WTC11 (cell line): ENCODE measurements at regions not wholly inside any gene's neighbourhood (a gene's known extent, or its start where the extent isn't known, plus 50 kb on each side); places are given as distances from the start of the nearest gene placed in this dataset.

Experiments
- ATAC-seq: fragments of 200-7000 bp; cut with Tn5 transposase; 2 replicates; pipeline ENCODE4 v1.10.0; 2021; ENCODE audit warnings: mild to moderate bottlenecking, moderate library complexity
- CTCF ChIA-PET: fragments of 300-600 bp; sonication (Branson Sonifier 250); formaldehyde crosslinking; loops from one replicate; lab custom pipeline; 2021; ENCODE audit warnings: antibody characterized with exemption; lab: Charles Lee
- POLR2A ChIA-PET: fragments of 350-600 bp; sonication (Branson Sonifier 250); formaldehyde crosslinking; loops from one replicate; lab custom pipeline; 2021; ENCODE audit warnings: antibody characterized with exemption; lab: Charles Lee
- DNase-seq: peaks from one replicate; pipeline ENCODE4 v3.0.0; 2021; ENCODE audit warnings: low spot score
- H3K27ac Mint-ChIP-seq: 2 replicates; pipeline ENCODE4 v1.8.0; 2021; ENCODE audit warnings: mixed read lengths
- H3K27me3 Mint-ChIP-seq: 2 replicates; pipeline ENCODE4 v1.8.0; 2021; ENCODE audit warnings: low read depth, mild to moderate bottlenecking, moderate library complexity, mixed read lengths
- H3K36me3 Mint-ChIP-seq: 2 replicates; pipeline ENCODE4 v1.8.0; 2021; ENCODE audit warnings: mixed read lengths
- H3K4me1 Mint-ChIP-seq: 2 replicates; pipeline ENCODE4 v1.8.0; 2022; ENCODE audit warnings: mixed read lengths
- H3K4me3 Mint-ChIP-seq: 2 replicates; pipeline ENCODE4 v1.8.0; 2021; ENCODE audit warnings: mild to moderate bottlenecking, moderate library complexity, mixed read lengths
- H3K9me3 Mint-ChIP-seq: 2 replicates; pipeline ENCODE4 v1.8.0; 2021; ENCODE audit warnings: mixed read lengths
- AR ChIP-seq: fragments of 250-450 bp; sonication (Bioruptor Pico); IDR thresholded peaks from 2 replicates; pipeline ENCODE4 v1.9.0; 2021; ENCODE audit warnings: mild to moderate bottlenecking
- CREB1 ChIP-seq: sonication (generic); formaldehyde crosslinking; IDR thresholded peaks from 2 replicates; pipeline ENCODE4 v1.8.0; 2023; ENCODE audit warnings: mild to moderate bottlenecking, missing genetic modification reagents
- CTCF ChIP-seq: fragments of 200-600 bp; IDR thresholded peaks from 2 replicates; pipeline ENCODE4 v1.8.0; 2022; ENCODE audit warnings: antibody characterized with exemption
- E2F1 ChIP-seq: sonication (generic); formaldehyde crosslinking; IDR thresholded peaks from 2 replicates; pipeline ENCODE4 v1.8.0; 2022; ENCODE audit warnings: mild to moderate bottlenecking, missing genetic modification reagents
- ETV6 ChIP-seq: sonication (generic); formaldehyde crosslinking; IDR thresholded peaks from 2 replicates; pipeline ENCODE4 v1.8.1; 2022; ENCODE audit warnings: mild to moderate bottlenecking, missing genetic modification reagents
- HMGXB4 ChIP-seq: sonication (generic); formaldehyde crosslinking; IDR thresholded peaks from 2 replicates; pipeline ENCODE4 v1.8.1; 2023; ENCODE audit warnings: mild to moderate bottlenecking, moderate library complexity, missing genetic modification reagents
- JAZF1 ChIP-seq: fragments of 250-450 bp; sonication (Bioruptor Pico); IDR thresholded peaks from 2 replicates; pipeline ENCODE4 v1.9.0; 2021; ENCODE audit warnings: moderate library complexity, mild to moderate bottlenecking, inconsistent platforms
- MXD4 ChIP-seq: fragments of 250-450 bp; sonication (Bioruptor Pico); IDR thresholded peaks from 2 replicates; pipeline ENCODE4 v1.8.0; 2021; ENCODE audit warnings: mild to moderate bottlenecking, moderate library complexity, borderline replicate concordance
- MYBL2 ChIP-seq: sonication (generic); formaldehyde crosslinking; IDR thresholded peaks from 2 replicates; pipeline ENCODE4 v1.8.1; 2023; ENCODE audit warnings: mild to moderate bottlenecking, moderate library complexity, missing genetic modification reagents
- NFYB ChIP-seq: sonication (generic); formaldehyde crosslinking; conservative IDR thresholded peaks from 2 replicates; pipeline ENCODE4 v1.8.0; 2022; ENCODE audit warnings: low read depth, missing genetic modification reagents
- NR2C2 ChIP-seq: sonication (generic); formaldehyde crosslinking; IDR thresholded peaks from 2 replicates; pipeline ENCODE4 v1.8.0; 2022; ENCODE audit warnings: mild to moderate bottlenecking, missing genetic modification reagents
- ZNF317 ChIP-seq: sonication (generic); formaldehyde crosslinking; IDR thresholded peaks from 2 replicates; pipeline ENCODE4 v1.8.1; 2023; ENCODE audit warnings: low read depth, mild to moderate bottlenecking, moderate library complexity, missing genetic modification reagents, borderline replicate concordance
- ZNF512 ChIP-seq: sonication (generic); formaldehyde crosslinking; IDR thresholded peaks from 2 replicates; pipeline ENCODE4 v1.8.1; 2022; ENCODE audit warnings: missing genetic modification reagents, borderline replicate concordance
- ZSCAN18 ChIP-seq: fragments of 250-450 bp; sonication (Bioruptor Pico); IDR thresholded peaks from 2 replicates; pipeline ENCODE4 v2.1.2; 2022; ENCODE audit warnings: mild to moderate bottlenecking, moderate library complexity
- TF ChIP-seq, protein P1 (sequence below): sonication (generic); formaldehyde crosslinking; IDR thresholded peaks from 2 replicates; pipeline ENCODE4 v1.8.0; 2023; ENCODE audit warnings: missing genetic modification reagents, mild to moderate bottlenecking, borderline replicate concordance
- TF ChIP-seq, protein P2 (sequence below): sonication (generic); formaldehyde crosslinking; IDR thresholded peaks from 2 replicates; pipeline ENCODE4 v1.8.1; 2022; ENCODE audit warnings: mild to moderate bottlenecking, moderate library complexity, missing genetic modification reagents

DNA sequence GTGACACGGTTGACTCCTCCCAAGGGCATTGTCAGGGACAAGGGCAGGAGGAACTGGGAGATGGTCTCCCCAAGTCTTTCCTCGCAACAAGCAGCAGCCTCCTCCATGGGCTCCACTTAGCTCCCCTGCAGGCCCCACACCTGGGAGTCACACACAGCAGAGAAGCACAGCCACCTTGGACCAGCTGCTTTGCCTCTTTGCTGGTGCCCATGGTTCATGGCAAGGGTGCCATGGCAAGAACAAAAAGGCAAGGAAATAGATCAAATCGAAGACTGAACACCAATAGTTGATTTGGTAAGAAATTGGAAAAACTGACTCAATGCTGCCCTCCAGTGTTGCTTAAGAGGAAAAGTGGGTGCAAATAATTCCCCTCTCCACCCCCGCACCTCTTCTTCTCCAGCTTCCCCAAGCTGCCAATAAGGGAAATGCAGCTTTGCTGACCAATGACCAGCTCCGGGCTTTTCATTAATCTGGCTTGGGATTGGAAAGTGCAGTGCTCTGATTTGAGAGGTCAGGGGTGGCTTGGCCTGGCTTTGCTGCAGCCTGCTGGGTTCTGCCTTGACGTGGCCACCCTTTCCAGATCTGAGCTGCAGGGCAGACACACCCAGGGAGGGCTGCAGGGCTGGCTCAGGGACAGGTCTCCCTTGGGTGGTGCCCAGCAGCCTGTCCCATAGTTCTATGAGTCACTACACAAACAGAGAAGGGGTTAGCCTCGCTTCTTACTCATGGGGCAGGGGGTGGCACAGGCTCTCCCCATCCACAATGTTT lies 162.0 kb downstream of the KLF13 start:
- H3K27ac Mint-ChIP-seq: no peak overlapping the region
- peaks cover 23% of the 10 kb centered on the region for H3K27me3 Mint-ChIP-seq
- peak; percentile 53 for DNase-seq
- peaks cover 13% of the 10 kb centered on the region for H3K36me3 Mint-ChIP-seq
- CTCF ChIA-PET: interaction anchor here (0.5 to 3.7 kb wide), 59 partner anchors 9 to 1219 kb away, joined by 3 to 99 read pairs (median 5); partner anchors contain the start of genes KLF13 and TRPM1
- peak; percentile 76 for ATAC-seq
- H3K4me1 Mint-ChIP-seq: peaks cover 5% of the 10 kb centered on the region; the same call in 1 of the 2 replicates
- H3K9me3 Mint-ChIP-seq: peaks cover 23% of the 10 kb centered on the region
- POLR2A ChIA-PET: interaction anchor here (0.7 kb wide), 1 partner anchor 240 kb away, joined by 3 read pairs; no protein-coding TSS in a partner anchor
- 0 out of 2 replicates have a peak, but pooled peaks have one; percentile 21 for TF ChIP-seq NFYB (CRISPR knock-in tag)
- TF ChIP-seq CTCF: peak; percentile 71
- TF ChIP-seq E2F1 (CRISPR knock-in tag): no peak
- TF ChIP-seq, all 79 proteins: peak for 2
- H3K4me3 Mint-ChIP-seq: no peak overlapping the region

DNA sequence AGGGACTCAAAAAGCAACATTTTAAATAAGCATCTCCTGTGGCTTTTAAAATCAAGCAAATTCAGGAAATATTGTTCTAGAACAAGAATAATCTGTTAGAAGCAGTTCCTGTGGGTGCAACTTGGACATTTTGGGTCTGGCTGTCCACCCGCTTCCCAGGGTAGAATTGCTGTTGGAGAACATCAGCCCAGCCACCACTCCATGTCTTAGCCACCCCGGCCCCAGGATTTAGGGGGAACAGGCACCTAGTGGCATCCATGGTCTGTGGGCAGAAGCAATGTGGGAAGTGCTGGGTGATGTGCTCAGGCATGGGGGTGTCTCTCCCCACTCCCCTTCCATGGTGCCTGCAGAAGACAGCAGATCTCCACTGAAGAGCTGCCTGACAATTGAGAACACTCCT lies 162.6 kb downstream of the KLF13 start:
- H3K27me3 Mint-ChIP-seq: peaks cover 19% of the 10 kb centered on the region
- POLR2A ChIA-PET: interaction anchor here (0.7 kb wide), 1 partner anchor 241 kb away, joined by 3 read pairs; no protein-coding TSS in a partner anchor
- no peak overlapping the region for H3K4me3 Mint-ChIP-seq
- CTCF ChIA-PET: interaction anchor here (0.6 to 3.7 kb wide), 49 partner anchors 9 to 488 kb away, joined by 3 to 99 read pairs (median 5); partner anchors contain the start of gene KLF13
- H3K9me3 Mint-ChIP-seq: peaks cover 23% of the 10 kb centered on the region
- no peak overlapping the region for H3K27ac Mint-ChIP-seq
- ATAC-seq: no peak
- DNase-seq: no peak
- H3K36me3 Mint-ChIP-seq: peaks cover 11% of the 10 kb centered on the region
- peaks cover 4% of the 10 kb centered on the region; the same call in 1 of the 2 replicates for H3K4me1 Mint-ChIP-seq
- TF ChIP-seq ETV6 (CRISPR knock-in tag): no peak
- TF ChIP-seq, protein P1, sequence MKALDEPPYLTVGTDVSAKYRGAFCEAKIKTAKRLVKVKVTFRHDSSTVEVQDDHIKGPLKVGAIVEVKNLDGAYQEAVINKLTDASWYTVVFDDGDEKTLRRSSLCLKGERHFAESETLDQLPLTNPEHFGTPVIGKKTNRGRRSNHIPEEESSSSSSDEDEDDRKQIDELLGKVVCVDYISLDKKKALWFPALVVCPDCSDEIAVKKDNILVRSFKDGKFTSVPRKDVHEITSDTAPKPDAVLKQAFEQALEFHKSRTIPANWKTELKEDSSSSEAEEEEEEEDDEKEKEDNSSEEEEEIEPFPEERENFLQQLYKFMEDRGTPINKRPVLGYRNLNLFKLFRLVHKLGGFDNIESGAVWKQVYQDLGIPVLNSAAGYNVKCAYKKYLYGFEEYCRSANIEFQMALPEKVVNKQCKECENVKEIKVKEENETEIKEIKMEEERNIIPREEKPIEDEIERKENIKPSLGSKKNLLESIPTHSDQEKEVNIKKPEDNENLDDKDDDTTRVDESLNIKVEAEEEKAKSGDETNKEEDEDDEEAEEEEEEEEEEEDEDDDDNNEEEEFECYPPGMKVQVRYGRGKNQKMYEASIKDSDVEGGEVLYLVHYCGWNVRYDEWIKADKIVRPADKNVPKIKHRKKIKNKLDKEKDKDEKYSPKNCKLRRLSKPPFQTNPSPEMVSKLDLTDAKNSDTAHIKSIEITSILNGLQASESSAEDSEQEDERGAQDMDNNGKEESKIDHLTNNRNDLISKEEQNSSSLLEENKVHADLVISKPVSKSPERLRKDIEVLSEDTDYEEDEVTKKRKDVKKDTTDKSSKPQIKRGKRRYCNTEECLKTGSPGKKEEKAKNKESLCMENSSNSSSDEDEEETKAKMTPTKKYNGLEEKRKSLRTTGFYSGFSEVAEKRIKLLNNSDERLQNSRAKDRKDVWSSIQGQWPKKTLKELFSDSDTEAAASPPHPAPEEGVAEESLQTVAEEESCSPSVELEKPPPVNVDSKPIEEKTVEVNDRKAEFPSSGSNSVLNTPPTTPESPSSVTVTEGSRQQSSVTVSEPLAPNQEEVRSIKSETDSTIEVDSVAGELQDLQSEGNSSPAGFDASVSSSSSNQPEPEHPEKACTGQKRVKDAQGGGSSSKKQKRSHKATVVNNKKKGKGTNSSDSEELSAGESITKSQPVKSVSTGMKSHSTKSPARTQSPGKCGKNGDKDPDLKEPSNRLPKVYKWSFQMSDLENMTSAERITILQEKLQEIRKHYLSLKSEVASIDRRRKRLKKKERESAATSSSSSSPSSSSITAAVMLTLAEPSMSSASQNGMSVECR (CRISPR knock-in tag): no peak
- TF ChIP-seq, protein P2, sequence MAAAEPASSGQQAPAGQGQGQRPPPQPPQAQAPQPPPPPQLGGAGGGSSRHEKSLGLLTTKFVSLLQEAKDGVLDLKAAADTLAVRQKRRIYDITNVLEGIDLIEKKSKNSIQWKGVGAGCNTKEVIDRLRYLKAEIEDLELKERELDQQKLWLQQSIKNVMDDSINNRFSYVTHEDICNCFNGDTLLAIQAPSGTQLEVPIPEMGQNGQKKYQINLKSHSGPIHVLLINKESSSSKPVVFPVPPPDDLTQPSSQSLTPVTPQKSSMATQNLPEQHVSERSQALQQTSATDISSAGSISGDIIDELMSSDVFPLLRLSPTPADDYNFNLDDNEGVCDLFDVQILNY: no peak
- no peak for TF ChIP-seq ZNF512 (CRISPR knock-in tag)
- no peak for TF ChIP-seq HMGXB4 (CRISPR knock-in tag)
- TF ChIP-seq NR2C2 (CRISPR knock-in tag): no peak
- no peak for TF ChIP-seq MXD4 (CRISPR knock-in tag)
- no peak for TF ChIP-seq ZNF317 (CRISPR knock-in tag)
- no peak for TF ChIP-seq MYBL2 (CRISPR knock-in tag)
- TF ChIP-seq ZSCAN18: no peak
- no peak for TF ChIP-seq AR (CRISPR knock-in tag)
- TF ChIP-seq CREB1: no peak
- TF ChIP-seq JAZF1 (CRISPR knock-in tag): no peak
